DOHH2 (cell line): ENCODE measurements at regions not wholly inside any gene's neighbourhood (a gene's known extent, or its start where the extent isn't known, plus 50 kb on each side); places are given as distances from the start of the nearest gene placed in this dataset.

Experiments
- EZH2phosphoT487 ChIP-seq: fragments of 200-600 bp; sonication (generic); IDR thresholded peaks from 2 replicates; pipeline ENCODE4 v1.6.1; 2017; ENCODE audit warnings: borderline replicate concordance, mild to moderate bottlenecking, antibody characterized with exemption, low read length, moderate library complexity, mixed read lengths
- TF ChIP-seq, protein P1 (sequence below): fragments of 200-600 bp; sonication (generic); IDR thresholded peaks from one replicate; pipeline ENCODE4 v1.5.1; 2014; ENCODE audit warnings: antibody characterized with exemption, mild to moderate bottlenecking, low read depth, low read length; ENCODE audit not compliant: poor library complexity, severe bottlenecking

DNA sequence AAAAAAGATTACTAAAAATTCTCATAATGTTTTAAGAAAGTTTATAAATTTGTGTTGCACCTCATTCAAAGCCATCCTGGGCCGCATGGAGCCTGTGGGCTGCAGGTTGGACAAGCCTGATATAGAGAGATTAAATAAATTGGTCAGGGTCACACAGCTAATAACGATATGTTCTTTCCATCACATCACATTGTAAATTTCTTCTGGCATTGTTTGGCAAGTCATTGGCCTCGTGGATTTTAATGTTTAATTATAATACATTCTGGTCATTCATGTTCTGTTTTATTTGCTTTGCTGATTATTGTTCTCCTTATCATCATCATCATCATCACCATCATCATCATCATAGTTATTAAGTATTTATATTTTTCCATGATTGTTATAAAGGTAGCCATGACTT, 157.3 kb downstream of the DIO2 start:
- TF ChIP-seq, protein P1, sequence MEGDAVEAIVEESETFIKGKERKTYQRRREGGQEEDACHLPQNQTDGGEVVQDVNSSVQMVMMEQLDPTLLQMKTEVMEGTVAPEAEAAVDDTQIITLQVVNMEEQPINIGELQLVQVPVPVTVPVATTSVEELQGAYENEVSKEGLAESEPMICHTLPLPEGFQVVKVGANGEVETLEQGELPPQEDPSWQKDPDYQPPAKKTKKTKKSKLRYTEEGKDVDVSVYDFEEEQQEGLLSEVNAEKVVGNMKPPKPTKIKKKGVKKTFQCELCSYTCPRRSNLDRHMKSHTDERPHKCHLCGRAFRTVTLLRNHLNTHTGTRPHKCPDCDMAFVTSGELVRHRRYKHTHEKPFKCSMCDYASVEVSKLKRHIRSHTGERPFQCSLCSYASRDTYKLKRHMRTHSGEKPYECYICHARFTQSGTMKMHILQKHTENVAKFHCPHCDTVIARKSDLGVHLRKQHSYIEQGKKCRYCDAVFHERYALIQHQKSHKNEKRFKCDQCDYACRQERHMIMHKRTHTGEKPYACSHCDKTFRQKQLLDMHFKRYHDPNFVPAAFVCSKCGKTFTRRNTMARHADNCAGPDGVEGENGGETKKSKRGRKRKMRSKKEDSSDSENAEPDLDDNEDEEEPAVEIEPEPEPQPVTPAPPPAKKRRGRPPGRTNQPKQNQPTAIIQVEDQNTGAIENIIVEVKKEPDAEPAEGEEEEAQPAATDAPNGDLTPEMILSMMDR = no peak
- no peak for TF ChIP-seq EZH2phosphoT487
